ENCODE measurements at regions not wholly inside any gene's neighbourhood (a gene's known extent, or its start where the extent isn't known, plus 50 kb on each side); places are given as distances from the start of the nearest gene placed in this dataset.

DNA sequence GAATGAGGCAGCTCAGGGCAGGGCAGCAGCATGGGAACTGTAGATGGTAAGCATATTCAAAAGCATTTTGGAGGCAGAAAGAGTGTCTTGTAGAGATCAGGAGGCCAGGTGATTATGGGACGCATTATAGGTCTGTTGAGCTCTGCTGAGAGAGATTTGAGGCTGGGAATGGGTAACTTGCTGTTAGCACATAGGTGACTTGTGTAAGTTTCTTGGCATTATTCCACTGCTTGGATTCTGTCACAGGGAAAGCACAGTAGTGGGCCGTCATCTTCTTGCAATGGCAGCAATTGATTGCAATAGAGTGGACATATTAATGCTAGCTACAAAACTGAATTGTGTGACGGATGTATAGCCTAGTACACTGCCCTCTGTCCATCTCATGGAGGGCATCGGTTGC lies 434.3 kb upstream of the IGFBP3 start:
- TF ChIP-seq FOXP2 (optimal IDR thresholded peaks at IDR 0.05; ENCODE audit: borderline replicate concordance, extremely low read depth, extremely low read length, insufficient read depth) (no peak), POLR2AphosphoS5 (IDR thresholded peaks at IDR 0.05; ENCODE audit: low read depth, low read length) (no peak), TAF1 (IDR thresholded peaks at IDR 0.05; ENCODE audit: borderline replicate concordance, insufficient read depth, low read length) (no peak), REST (IDR thresholded peaks at IDR 0.05; ENCODE audit: insufficient read depth in 1 of 2, low read depth in 2 of 2, low read length in 2 of 2) (no peak), SIN3A (IDR thresholded peaks at IDR 0.05; ENCODE audit: borderline replicate concordance, insufficient read depth, low read length) (no peak)

- TF ChIP-seq TAF1 (IDR thresholded peaks at IDR 0.05; ENCODE audit: borderline replicate concordance, insufficient read depth, low read length) = no peak
- TF ChIP-seq REST (IDR thresholded peaks at IDR 0.05; ENCODE audit: insufficient read depth in 1 of 2, low read depth in 2 of 2, low read length in 2 of 2) = no peak
- no peak for TF ChIP-seq POLR2AphosphoS5 (IDR thresholded peaks at IDR 0.05; ENCODE audit: low read depth, low read length)
- no peak for TF ChIP-seq FOXP2 (optimal IDR thresholded peaks at IDR 0.05; ENCODE audit: borderline replicate concordance, extremely low read depth, extremely low read length, insufficient read depth)
- no peak for TF ChIP-seq SIN3A (IDR thresholded peaks at IDR 0.05; ENCODE audit: borderline replicate concordance, insufficient read depth, low read length)
Measured at GRCh38 chr7:46352004-46352954, 431.2 kb upstream of the IGFBP3 start.

DNA sequence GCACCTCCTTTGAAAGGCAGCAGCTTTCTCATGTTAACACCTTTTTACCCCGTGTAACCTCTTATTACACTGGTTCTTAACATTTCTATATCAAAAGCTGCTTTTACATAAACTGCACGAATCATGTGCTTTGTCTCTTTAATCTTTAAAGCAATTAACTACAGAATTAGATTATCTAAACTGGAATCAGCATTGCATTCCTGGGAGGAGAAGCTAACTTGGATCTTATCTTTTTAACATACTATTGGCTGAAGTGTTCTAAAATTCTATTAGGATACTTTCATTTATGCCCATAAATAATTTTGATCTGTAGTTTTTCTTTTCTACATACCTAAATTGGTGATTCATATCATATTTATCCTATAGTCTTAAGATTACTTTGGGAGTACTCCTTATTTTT lies 428.4 kb upstream of the IGFBP3 start:
- no peak for TF ChIP-seq FOXP2 (optimal IDR thresholded peaks at IDR 0.05; ENCODE audit: borderline replicate concordance, extremely low read depth, extremely low read length, insufficient read depth)
- no peak for TF ChIP-seq SIN3A (IDR thresholded peaks at IDR 0.05; ENCODE audit: borderline replicate concordance, insufficient read depth, low read length)
- TF ChIP-seq REST (IDR thresholded peaks at IDR 0.05; ENCODE audit: insufficient read depth in 1 of 2, low read depth in 2 of 2, low read length in 2 of 2) = no peak
- TF ChIP-seq TAF1 (IDR thresholded peaks at IDR 0.05; ENCODE audit: borderline replicate concordance, insufficient read depth, low read length) = no peak
- TF ChIP-seq POLR2AphosphoS5 (IDR thresholded peaks at IDR 0.05; ENCODE audit: low read depth, low read length) = no peak

GRCh38 chr7:46344533-46344932 lies 423.5 kb upstream of the IGFBP3 start:
- no peak for TF ChIP-seq TAF1 (IDR thresholded peaks at IDR 0.05; ENCODE audit: borderline replicate concordance, insufficient read depth, low read length)
- TF ChIP-seq POLR2AphosphoS5 (IDR thresholded peaks at IDR 0.05; ENCODE audit: low read depth, low read length) = no peak
- TF ChIP-seq SIN3A (IDR thresholded peaks at IDR 0.05; ENCODE audit: borderline replicate concordance, insufficient read depth, low read length) = no peak
- TF ChIP-seq REST (IDR thresholded peaks at IDR 0.05; ENCODE audit: insufficient read depth in 1 of 2, low read depth in 2 of 2, low read length in 2 of 2) = no peak
- no peak for TF ChIP-seq FOXP2 (optimal IDR thresholded peaks at IDR 0.05; ENCODE audit: borderline replicate concordance, extremely low read depth, extremely low read length, insufficient read depth)
